ENCODE measurements at regions not wholly inside any gene's neighbourhood (a gene's known extent, or its start where the extent isn't known, plus 50 kb on each side); places are given as distances from the start of the nearest gene placed in this dataset.

DNA sequence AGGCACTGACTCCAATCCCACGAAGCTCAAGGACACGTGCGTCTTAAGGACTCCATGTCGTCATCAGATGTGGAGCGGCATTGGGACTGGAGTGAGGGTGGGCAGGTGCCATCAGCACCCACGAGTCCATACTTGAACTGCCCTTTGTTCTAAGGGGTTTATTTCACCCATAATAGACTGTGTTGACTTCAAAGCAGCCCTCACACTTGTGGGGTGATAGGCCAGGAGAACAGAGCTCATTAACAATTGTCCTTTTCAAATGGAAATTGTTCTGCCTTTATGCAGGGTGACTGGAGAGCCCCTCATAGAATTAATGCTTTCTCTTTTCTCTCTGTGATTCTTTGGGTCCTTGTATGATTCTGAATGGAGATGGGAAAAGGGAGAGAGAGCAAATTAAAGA is 376.9 kb upstream of the MGMT start:
- DNase-seq (ENCODE audit: low spot score), result no peak

GRCh38 chr10:129090618-129091366 is 376.2 kb upstream of the MGMT start:
- no peak for DNase-seq (ENCODE audit: low spot score)

- no peak for DNase-seq (ENCODE audit: low spot score)
Measured at GRCh38 chr10:129093641-129094040, 373.4 kb upstream of the MGMT start.

DNA sequence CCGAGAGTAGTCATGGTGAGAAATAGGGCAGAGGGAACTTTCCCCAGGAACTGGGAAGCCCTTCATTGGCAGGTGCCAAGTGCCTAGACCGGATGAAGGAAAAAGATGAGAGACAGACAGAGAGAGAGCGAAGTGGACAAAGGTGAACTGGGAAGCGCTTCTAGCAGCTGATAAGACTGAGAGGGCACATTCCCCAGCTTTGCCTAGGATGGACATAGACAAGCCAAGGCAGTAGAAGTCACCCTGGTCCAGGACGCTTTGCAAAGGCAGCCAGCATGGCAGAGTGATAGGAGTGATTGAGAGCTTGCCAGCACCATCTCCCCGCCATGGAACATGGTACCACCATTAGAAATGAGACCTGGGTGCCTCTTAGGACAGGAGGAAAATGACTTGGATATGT is 372.8 kb upstream of the MGMT start:
- DNase-seq (ENCODE audit: low spot score), result no peak

- DNase-seq (ENCODE audit: low spot score), result no peak
Measured at GRCh38 chr10:129094861-129095260, 372.2 kb upstream of the MGMT start.

DNA sequence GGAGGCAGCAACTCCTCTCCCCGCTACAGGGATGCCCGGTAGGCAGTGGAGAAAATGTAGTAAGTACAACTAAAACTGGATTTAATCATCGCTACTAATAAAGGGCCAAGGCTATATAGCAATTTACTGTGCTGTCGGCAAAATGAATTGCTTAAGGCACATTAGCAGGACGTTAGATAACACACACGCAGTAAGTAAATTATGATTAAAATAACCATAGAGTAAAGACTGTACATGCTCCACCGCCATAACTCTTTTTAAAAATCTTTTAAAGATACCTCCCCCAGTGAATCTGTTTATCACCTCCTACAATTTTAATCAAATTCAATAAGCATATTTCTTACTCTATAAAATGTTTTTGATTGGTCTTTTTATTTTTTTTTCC is 371.4 kb upstream of the MGMT start:
- DNase-seq (ENCODE audit: low spot score), result no peak

- DNase-seq (ENCODE audit: low spot score), result no peak
Measured at GRCh38 chr10:129096065-129096984, 370.7 kb upstream of the MGMT start.

GRCh38 chr10:129097776-129098330 is 369.2 kb upstream of the MGMT start:
- no peak for DNase-seq (ENCODE audit: low spot score)

DNA sequence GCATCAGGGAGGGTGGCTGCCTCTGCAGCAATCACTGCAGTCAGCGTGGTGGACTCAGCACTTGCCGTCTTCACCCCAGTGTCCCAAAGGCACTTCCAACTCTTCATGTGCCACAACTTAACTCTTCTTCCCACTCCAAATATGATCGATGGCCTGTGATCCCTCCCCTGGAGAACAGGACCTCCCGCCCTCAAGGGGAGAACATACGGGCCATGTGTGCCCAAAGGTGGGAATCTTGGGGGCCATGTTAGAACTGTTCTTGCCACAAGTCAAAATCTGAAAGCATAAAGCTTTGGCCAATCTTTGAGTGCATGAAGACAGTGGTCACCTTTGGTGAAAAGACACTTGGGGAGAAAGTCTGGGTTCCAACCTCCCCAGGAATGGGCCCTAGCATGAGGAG is 368.5 kb upstream of the MGMT start:
- DNase-seq (ENCODE audit: low spot score), result no peak

DNA sequence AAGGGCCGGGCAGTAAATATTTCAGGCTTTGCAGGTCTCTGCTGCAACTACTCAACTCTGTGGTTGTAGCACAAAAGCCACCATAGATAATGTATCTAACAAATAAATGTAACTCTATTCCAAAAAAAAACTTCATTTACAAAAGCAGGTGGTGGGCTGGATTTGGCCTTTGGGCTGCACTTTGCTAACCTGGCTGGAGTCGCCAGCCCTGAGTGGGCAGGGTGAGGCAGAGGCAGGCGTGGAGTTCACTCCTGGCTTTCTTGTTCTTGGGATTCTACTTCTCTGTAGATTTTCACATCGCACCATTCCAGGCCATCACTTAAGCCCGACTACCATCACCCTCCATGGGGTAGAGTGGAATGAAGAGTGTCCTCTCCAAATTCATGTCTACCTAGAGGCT is 367.6 kb upstream of the MGMT start:
- DNase-seq (ENCODE audit: low spot score), result no peak

DNA sequence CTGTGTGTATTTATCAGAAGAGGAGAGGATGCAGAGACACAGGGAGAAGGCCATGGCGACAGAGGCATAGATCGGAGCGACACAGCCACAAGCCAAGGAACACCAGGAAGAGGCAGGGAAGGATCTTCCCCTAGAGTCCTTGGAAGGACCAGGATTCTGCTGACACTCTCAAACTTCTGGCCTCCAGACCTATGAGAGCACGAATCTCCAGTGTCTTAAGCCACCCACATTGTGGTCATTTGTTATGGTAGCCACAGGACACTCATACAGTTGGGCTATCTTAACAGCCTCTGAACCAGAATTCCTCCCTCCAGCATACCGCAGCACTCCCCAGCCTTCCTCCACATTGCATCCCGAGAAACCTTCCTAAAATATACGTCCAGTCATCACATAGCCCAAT is 367.0 kb upstream of the MGMT start:
- no peak for DNase-seq (ENCODE audit: low spot score)

- DNase-seq (ENCODE audit: low spot score), result no peak
Measured at GRCh38 chr10:129101232-129101980, 365.6 kb upstream of the MGMT start.

- DNase-seq (ENCODE audit: low spot score), result no peak
Measured at GRCh38 chr10:129102906-129103693, 363.9 kb upstream of the MGMT start.

GRCh38 chr10:129104266-129105045 is 362.6 kb upstream of the MGMT start:
- DNase-seq (ENCODE audit: low spot score), result no peak

DNA sequence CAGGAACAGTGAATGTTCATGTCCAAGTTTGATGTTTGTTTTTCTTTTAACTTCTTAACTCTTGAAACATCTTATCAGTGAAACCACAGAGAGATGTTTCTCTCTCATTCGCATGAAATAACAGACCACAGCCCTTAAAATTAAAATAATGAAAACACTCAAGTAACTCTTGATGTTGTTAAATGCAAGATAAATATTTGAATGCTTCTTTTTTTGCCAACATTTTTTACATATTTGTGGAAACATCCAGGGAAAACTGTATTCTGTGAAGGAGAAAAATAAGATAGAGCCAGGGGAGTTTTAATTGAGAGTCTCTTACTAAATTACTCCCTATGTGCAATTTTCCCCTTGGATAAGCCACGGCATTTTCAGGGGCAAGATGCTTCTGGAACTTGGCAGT is 361.8 kb upstream of the MGMT start:
- DNase-seq (ENCODE audit: low spot score), result no peak

- DNase-seq (ENCODE audit: low spot score), result no peak
Measured at GRCh38 chr10:129106314-129106713, 360.7 kb upstream of the MGMT start.

- no peak for DNase-seq (ENCODE audit: low spot score)
Measured at GRCh38 chr10:129107525-129107924, 359.5 kb upstream of the MGMT start.

DNA sequence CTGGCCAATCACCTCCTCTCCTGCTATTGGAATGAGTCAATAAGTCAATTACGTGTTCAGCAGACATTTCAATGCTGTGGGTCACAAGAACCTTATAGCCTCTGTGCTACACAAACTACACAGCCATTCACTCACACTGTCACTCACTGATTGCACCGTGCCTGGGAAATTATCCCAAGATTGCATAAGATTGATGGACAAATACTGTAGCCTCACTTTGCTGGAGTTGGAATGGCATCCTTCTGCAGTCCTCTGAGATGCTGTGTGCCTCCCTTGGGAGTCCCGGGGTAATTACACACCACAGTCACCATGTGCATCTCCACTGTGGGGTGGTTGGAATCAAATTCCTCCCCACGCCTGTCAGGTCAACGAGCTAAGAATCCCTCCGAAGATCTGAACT is 358.7 kb upstream of the MGMT start:
- no peak for DNase-seq (ENCODE audit: low spot score)

DNA sequence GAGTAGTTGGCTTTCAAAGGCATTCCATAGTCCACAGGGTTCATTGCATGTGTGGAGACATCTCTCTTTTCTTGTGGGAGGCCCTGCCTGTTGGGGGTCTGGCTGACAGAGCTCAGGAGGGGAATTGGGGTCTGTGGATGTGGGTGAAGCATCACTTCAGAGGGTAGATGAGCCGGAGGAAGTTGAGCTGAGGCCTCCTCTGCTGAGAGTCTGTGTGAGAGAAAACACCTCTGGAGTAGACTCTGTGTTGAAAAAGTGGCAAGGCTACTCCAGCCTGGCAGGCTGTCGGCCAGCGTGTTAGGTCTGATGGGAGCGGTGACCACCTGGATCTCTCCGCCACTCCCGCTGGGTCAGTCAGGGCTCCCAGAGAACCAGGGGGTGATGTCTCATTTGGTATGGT is 358.0 kb upstream of the MGMT start:
- DNase-seq (ENCODE audit: low spot score), result no peak

- DNase-seq (ENCODE audit: low spot score), result no peak
Measured at GRCh38 chr10:129110780-129111179, 356.3 kb upstream of the MGMT start.

DNA sequence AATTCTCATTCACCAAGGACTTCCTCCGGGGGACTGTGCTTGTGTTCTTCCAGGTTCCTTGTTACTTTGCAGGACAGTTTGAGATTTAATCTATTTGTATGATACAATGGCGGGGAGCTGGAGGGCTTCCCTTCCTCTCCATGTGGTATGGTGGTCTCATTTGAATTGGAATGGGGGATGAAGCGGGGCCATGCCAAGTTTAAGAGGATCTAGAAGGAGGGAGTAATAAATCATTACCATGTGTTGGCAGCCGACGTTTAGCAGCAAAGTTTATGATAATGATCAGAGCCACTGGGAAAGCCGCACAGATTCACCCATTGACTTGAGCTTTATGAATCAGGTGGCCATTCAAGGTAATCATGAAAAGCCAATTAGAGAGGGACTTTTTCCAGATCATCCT is 355.1 kb upstream of the MGMT start:
- no peak for DNase-seq (ENCODE audit: low spot score)
